Neural progenitor cell (in vitro differentiated cells): ENCODE measurements at regions not wholly inside any gene's neighbourhood (a gene's known extent, or its start where the extent isn't known, plus 50 kb on each side); places are given as distances from the start of the nearest gene placed in this dataset.

Source experiments
- EZH2 ChIP-seq: fragments of 200-600 bp; sonication (generic); IDR thresholded peaks from 2 replicates; pipeline ENCODE4 v1.6.1; 2017; ENCODE audit warnings: antibody characterized with exemption, mild to moderate bottlenecking, moderate library complexity
- TF ChIP-seq, protein P1 (sequence below): fragments of 200-600 bp; sonication (generic); IDR thresholded peaks from 2 replicates; pipeline ENCODE4 v1.5.1; 2017; ENCODE audit warnings: antibody characterized with exemption, mild to moderate bottlenecking

DNA sequence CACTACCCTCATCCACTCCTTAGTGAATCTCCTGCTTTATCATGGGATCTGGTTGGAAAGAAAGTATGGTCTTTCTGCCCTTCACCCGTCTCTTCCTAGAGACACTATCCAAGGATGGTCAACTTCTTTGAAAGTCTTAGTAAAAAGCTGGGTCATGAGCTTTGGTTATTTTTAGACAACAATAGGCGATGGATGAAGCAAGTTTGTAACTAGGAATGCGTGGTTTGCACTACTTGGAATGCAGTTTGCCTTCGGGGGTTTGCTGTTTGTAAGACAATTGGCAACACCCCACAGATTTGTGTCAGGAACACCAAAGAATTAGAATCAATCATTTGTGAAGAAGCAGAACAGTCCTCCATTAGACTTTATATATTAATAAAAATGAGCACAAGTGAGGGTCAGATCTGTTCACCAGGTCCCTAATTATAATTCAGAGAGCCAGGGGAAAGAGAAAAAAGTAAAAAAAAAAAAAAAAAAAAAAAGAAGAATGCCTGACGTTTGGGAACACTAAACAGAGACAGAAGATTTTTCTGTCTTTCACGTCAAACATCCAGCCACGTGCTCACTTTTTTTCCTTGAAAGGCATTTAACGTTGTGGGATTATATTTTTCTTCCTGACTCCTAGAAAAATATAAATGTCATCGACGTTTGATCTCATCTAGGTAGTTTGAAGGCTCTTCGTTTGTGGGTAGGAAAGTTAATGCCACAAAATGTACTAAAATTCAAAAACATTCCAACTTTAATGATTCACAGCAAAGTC, 60.7 kb upstream of the BTG3 start:
- TF ChIP-seq EZH2: no peak
- TF ChIP-seq, protein P1, sequence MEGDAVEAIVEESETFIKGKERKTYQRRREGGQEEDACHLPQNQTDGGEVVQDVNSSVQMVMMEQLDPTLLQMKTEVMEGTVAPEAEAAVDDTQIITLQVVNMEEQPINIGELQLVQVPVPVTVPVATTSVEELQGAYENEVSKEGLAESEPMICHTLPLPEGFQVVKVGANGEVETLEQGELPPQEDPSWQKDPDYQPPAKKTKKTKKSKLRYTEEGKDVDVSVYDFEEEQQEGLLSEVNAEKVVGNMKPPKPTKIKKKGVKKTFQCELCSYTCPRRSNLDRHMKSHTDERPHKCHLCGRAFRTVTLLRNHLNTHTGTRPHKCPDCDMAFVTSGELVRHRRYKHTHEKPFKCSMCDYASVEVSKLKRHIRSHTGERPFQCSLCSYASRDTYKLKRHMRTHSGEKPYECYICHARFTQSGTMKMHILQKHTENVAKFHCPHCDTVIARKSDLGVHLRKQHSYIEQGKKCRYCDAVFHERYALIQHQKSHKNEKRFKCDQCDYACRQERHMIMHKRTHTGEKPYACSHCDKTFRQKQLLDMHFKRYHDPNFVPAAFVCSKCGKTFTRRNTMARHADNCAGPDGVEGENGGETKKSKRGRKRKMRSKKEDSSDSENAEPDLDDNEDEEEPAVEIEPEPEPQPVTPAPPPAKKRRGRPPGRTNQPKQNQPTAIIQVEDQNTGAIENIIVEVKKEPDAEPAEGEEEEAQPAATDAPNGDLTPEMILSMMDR: no peak
